GM18873 (cell line): ENCODE measurements at regions not wholly inside any gene's neighbourhood (a gene's known extent, or its start where the extent isn't known, plus 50 kb on each side); places are given as distances from the start of the nearest gene placed in this dataset.

Experiments used
- ATAC-seq: cut with Tn5 transposase; IDR thresholded peaks from one replicate; pipeline ENCODE4 v1.9.1; 2021; ENCODE audit warnings: mild to moderate bottlenecking, moderate library complexity, moderate number of reproducible peaks; ENCODE audit not compliant: unreplicated experiment, low FRiP score

- ATAC-seq = no peak
These were observed 151.9 kb upstream of the MYCN start for GRCh38 chr2:15788455-15788829.

- ATAC-seq = no peak
These were observed 151.5 kb upstream of the MYCN start for GRCh38 chr2:15788830-15789229.

- ATAC-seq = no peak
These were observed 150.8 kb upstream of the MYCN start for GRCh38 chr2:15789381-15790062.

- no peak for ATAC-seq
These were observed 150.0 kb upstream of the MYCN start for GRCh38 chr2:15790326-15790725.

GRCh38 chr2:15790838-15791237 lies 149.5 kb upstream of the MYCN start:
- no peak for ATAC-seq

GRCh38 chr2:15791294-15791693 lies 149.1 kb upstream of the MYCN start:
- ATAC-seq = no peak

GRCh38 chr2:15792331-15792730 lies 148.0 kb upstream of the MYCN start:
- no peak for ATAC-seq

- ATAC-seq = no peak
These were observed 147.1 kb upstream of the MYCN start for GRCh38 chr2:15793078-15793913.

- ATAC-seq = no peak
These were observed 146.4 kb upstream of the MYCN start for GRCh38 chr2:15793978-15794377.

- no peak for ATAC-seq
These were observed 145.7 kb upstream of the MYCN start for GRCh38 chr2:15794608-15795134.

- ATAC-seq = no peak
These were observed 144.9 kb upstream of the MYCN start for GRCh38 chr2:15795426-15795825.

- no peak for ATAC-seq
These were observed 144.0 kb upstream of the MYCN start for GRCh38 chr2:15796167-15796942.

- ATAC-seq = no peak
These were observed 143.0 kb upstream of the MYCN start for GRCh38 chr2:15797231-15797938.

- no peak for ATAC-seq
These were observed 142.4 kb upstream of the MYCN start for GRCh38 chr2:15797939-15798281.

- no peak for ATAC-seq
These were observed 141.5 kb upstream of the MYCN start for GRCh38 chr2:15798701-15799431.

GRCh38 chr2:15799432-15799827 lies 140.9 kb upstream of the MYCN start:
- ATAC-seq = no peak

GRCh38 chr2:15800495-15801329 lies 139.6 kb upstream of the MYCN start:
- no peak for ATAC-seq

- ATAC-seq = no peak
These were observed 138.9 kb upstream of the MYCN start for GRCh38 chr2:15801439-15801838.

- no peak for ATAC-seq
These were observed 138.4 kb upstream of the MYCN start for GRCh38 chr2:15801904-15802303.
